ENCODE measurements at regions not wholly inside any gene's neighbourhood (a gene's known extent, or its start where the extent isn't known, plus 50 kb on each side); places are given as distances from the start of the nearest gene placed in this dataset.
"Not testable (repeated sequence)": the region's sequence is repeated elsewhere in the genome, so short reads cannot be mapped to it uniquely, and the experiment has no call there.

- H4K5ac ChIP-seq (ENCODE audit: low read depth, low read length): peak overlapping the region; percentile 86
- CTCF ChIA-PET; H3K79me1 ChIP-seq (ENCODE audit: low read depth in 1 of 2, low read length in 2 of 2); H2AK9ac ChIP-seq (replicated peaks; ENCODE audit: low read depth, low read length, poor library complexity); H3K4me2 ChIP-seq (ENCODE audit: low read depth, low read length); H3K9me1 ChIP-seq (ENCODE audit: insufficient read depth, low read length); H3K36me3 ChIP-seq (ENCODE audit: control insufficient read depth, insufficient read depth, low read length); H3K27me3 ChIP-seq (ENCODE audit: control insufficient read depth, insufficient read depth, low read length); H3K23ac ChIP-seq (ENCODE audit: low read depth, low read length); H2BK15ac ChIP-seq (ENCODE audit: low read depth, low read length); H3K56ac ChIP-seq (ENCODE audit: extremely low read depth, insufficient read depth, low read length); H3K4me3 ChIP-seq (ENCODE audit: insufficient read depth, low read depth, low read length); H2AFZ ChIP-seq (replicated peaks; ENCODE audit: low read length, poor library complexity); BruUV-seq (replicated peaks); POLR2A ChIA-PET (ENCODE audit: unreplicated experiment); H4K20me1 ChIP-seq (ENCODE audit: insufficient read depth, low read length); dilution Hi-C loops (cut with HindIII; ENCODE audit: low sequenced_read_pairs, unreplicated experiment); H3K9me3 ChIP-seq (ENCODE audit: control insufficient read depth, insufficient read depth, low read length); in situ Hi-C loops (cut with MboI; ENCODE audit: low sequenced_read_pairs): not testable (repeated sequence)
- H3K9ac ChIP-seq (ENCODE audit: low read depth, low read length): 0 out of 2 replicates have a peak overlapping the region, but pooled peaks have one; percentile 45
- H3K14ac ChIP-seq (replicated peaks; ENCODE audit: low read depth, low read length): peak overlapping the region; percentile 92
- H3K4me1 ChIP-seq (ENCODE audit: control insufficient read depth, insufficient read depth, low read length): peaks cover 21% of the 10 kb centered on the region
- H3K27ac ChIP-seq (ENCODE audit: insufficient read depth, low read length): peak overlapping the region; percentile 92; the same call in 1 of the 2 replicates
- 60% methylated on average over 1 of the region's 11 CpGs; no CpG with 5 or more reads in 1 of the 2 experiments for WGBS, 2 experiments (ENCODE audit: extremely low coverage in 2 of 2, insufficient read length in 1 of 2)
- intact Hi-C loops (cut with micrococcal nuclease): loop anchor here (5.0 kb wide), 1 partner anchor 38 kb away; no protein-coding TSS in a partner anchor
- peak overlapping the region; percentile 91; the same call in 1 of the 2 replicates for H2BK20ac ChIP-seq (ENCODE audit: low read depth, low read length)
- ATAC-seq (ENCODE audit: low read depth) (peak; percentile 30; the same call in 1 of the 2 replicates), DNase-seq (peak; percentile 67)
- H2AK5ac ChIP-seq (ENCODE audit: low read depth, low read length): peak overlapping the region; percentile 87; the same call in 1 of the 2 replicates
- peak overlapping the region; percentile 70 for H4K91ac ChIP-seq (ENCODE audit: insufficient read depth, low read depth, low read length)
- peak overlapping the region; percentile 93 for H3K18ac ChIP-seq (ENCODE audit: low read depth, low read length)
- H2BK5ac ChIP-seq (ENCODE audit: low read depth, low read length, poor library complexity, severe bottlenecking): peak overlapping the region; percentile 5
- H4K8ac ChIP-seq (ENCODE audit: low read depth in 2 of 2, low read length in 2 of 2): peak overlapping the region; percentile 34 to 69; a peak in 3 of 4 replicates
- peak overlapping the region; percentile 83 for H2BK120ac ChIP-seq (ENCODE audit: low read depth, low read length)
- peak overlapping the region; percentile 77 for H3K4ac ChIP-seq (ENCODE audit: low read depth, low read length)
These were observed 174.8 kb downstream of the LAT start for GRCh38 chr16:29159603-29160002.

Data from IMR-90 (cell line).